ENCODE measurements at regions not wholly inside any gene's neighbourhood (a gene's known extent, or its start where the extent isn't known, plus 50 kb on each side); places are given as distances from the start of the nearest gene placed in this dataset.
A peak's percentile ranks its signal among the peaks of the same experiment; 100 is the strongest.
"Not testable (repeated sequence)": the region's sequence is repeated elsewhere in the genome, so short reads cannot be mapped to it uniquely, and the experiment has no call there.

- DNase-seq (ENCODE audit: low read depth in 6 of 9, low spot score in 9 of 9), result no peak
- no peaks in the 10 kb centered on the region for H3K9me3 ChIP-seq (ENCODE audit: control insufficient read depth in 2 of 2, insufficient read depth in 1 of 2, low read length in 1 of 2)
- H3K27me3 ChIP-seq (ENCODE audit: control insufficient read depth in 2 of 2, insufficient read depth in 1 of 2, low read length in 1 of 2), result no peaks in the 10 kb centered on the region
- no peaks in the 10 kb centered on the region for H3K4me1 ChIP-seq (ENCODE audit: control insufficient read depth in 2 of 2, insufficient read depth in 2 of 2, low read length in 2 of 2)
- H3K27ac ChIP-seq (ENCODE audit: low read depth in 1 of 2, low read length in 1 of 2), result no peak overlapping the region
- 94% methylated on average over 4 of the region's 4 CpGs for WGBS
- H3K4me3 ChIP-seq (ENCODE audit: low read length in 2 of 2), result no peak overlapping the region
- H3K36me3 ChIP-seq (ENCODE audit: control insufficient read depth in 2 of 2, insufficient read depth in 2 of 2, low read length in 1 of 2), result no peaks in the 10 kb centered on the region
These were observed 205.4 kb upstream of the PCSK5 start for GRCh38 chr9:75685062-75685461.

GRCh38 chr9:75687359-75687953 lies 203.0 kb upstream of the PCSK5 start:
- Histone ChIP-seq H3K36me3 (ENCODE audit: control insufficient read depth in 2 of 2, insufficient read depth in 2 of 2, low read length in 1 of 2) (no peaks in the 10 kb centered on the region), H3K4me3 (ENCODE audit: low read length in 2 of 2) (no peak overlapping the region), H3K27me3 (ENCODE audit: control insufficient read depth in 2 of 2, insufficient read depth in 1 of 2, low read length in 1 of 2) (no peaks in the 10 kb centered on the region), H3K27ac (ENCODE audit: low read depth in 1 of 2, low read length in 1 of 2) (no peak overlapping the region), H3K9me3 (ENCODE audit: control insufficient read depth in 2 of 2, insufficient read depth in 1 of 2, low read length in 1 of 2) (no peaks in the 10 kb centered on the region), H3K4me1 (ENCODE audit: control insufficient read depth in 2 of 2, insufficient read depth in 2 of 2, low read length in 2 of 2) (no peaks in the 10 kb centered on the region)
- no peak for DNase-seq (ENCODE audit: low read depth in 6 of 9, low spot score in 9 of 9)
- 75% methylated on average over 2 of the region's 2 CpGs for WGBS

- H3K36me3 ChIP-seq (ENCODE audit: control insufficient read depth in 2 of 2, insufficient read depth in 2 of 2, low read length in 1 of 2); H3K4me3 ChIP-seq (ENCODE audit: low read length in 2 of 2); DNase-seq (ENCODE audit: low read depth in 6 of 9, low spot score in 9 of 9); H3K4me1 ChIP-seq (ENCODE audit: control insufficient read depth in 2 of 2, insufficient read depth in 2 of 2, low read length in 2 of 2); H3K9me3 ChIP-seq (ENCODE audit: control insufficient read depth in 2 of 2, insufficient read depth in 1 of 2, low read length in 1 of 2); H3K27me3 ChIP-seq (ENCODE audit: control insufficient read depth in 2 of 2, insufficient read depth in 1 of 2, low read length in 1 of 2); H3K27ac ChIP-seq (ENCODE audit: low read depth in 1 of 2, low read length in 1 of 2): not testable (repeated sequence)
These were observed 199.9 kb upstream of the PCSK5 start for GRCh38 chr9:75690551-75690950.

DNA sequence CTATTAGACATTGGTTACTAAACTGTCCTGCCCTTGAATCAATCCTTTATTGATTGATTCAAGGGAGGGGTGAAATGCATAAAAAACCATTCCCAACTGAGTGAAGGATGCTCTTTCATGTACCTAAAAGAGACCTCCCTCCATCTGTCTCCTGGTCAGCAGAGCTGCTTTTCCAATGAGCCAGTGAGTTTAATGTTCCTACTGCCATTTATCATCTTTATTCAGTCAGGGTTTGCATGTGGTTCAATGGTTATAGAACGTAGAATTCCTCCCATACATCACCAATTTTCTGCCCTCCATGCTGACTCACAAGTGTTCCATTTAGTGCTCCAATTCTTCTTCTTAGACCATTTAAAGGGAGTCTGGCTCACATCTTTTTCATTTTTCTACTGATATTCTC lies 199.1 kb upstream of the PCSK5 start:
- H3K36me3 ChIP-seq (ENCODE audit: control insufficient read depth in 2 of 2, insufficient read depth in 2 of 2, low read length in 1 of 2), result no peaks in the 10 kb centered on the region
- no peak overlapping the region for H3K27ac ChIP-seq (ENCODE audit: low read depth in 1 of 2, low read length in 1 of 2)
- 90% methylated on average over 1 of the region's 1 CpG for WGBS
- DNase-seq (ENCODE audit: low read depth in 6 of 9, low spot score in 9 of 9), result no peak
- H3K27me3 ChIP-seq (ENCODE audit: control insufficient read depth in 2 of 2, insufficient read depth in 1 of 2, low read length in 1 of 2), result no peaks in the 10 kb centered on the region
- no peaks in the 10 kb centered on the region for H3K4me1 ChIP-seq (ENCODE audit: control insufficient read depth in 2 of 2, insufficient read depth in 2 of 2, low read length in 2 of 2)
- H3K4me3 ChIP-seq (ENCODE audit: low read length in 2 of 2), result no peak overlapping the region
- no peaks in the 10 kb centered on the region for H3K9me3 ChIP-seq (ENCODE audit: control insufficient read depth in 2 of 2, insufficient read depth in 1 of 2, low read length in 1 of 2)

DNA sequence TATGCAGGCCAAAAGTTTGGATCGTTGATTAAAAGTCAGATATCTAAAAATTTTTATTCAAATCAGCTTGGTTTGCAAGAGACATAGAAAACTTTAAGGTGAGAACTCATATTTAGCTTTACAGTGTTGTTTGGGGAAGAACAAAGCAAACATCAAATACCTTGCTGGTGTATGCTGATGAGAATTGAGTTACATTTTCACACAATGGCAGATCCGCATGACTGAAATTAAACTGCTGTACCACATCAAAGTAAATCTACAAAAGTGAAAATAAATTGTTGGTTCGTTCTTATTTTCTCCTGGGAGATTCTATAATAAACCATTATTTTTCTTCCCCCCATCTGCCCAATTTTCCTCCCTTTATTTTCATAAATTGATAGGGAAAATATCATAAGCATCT lies 198.2 kb upstream of the PCSK5 start:
- Histone ChIP-seq H3K4me3 (ENCODE audit: low read length in 2 of 2) (no peak overlapping the region), H3K9me3 (ENCODE audit: control insufficient read depth in 2 of 2, insufficient read depth in 1 of 2, low read length in 1 of 2) (no peaks in the 10 kb centered on the region), H3K4me1 (ENCODE audit: control insufficient read depth in 2 of 2, insufficient read depth in 2 of 2, low read length in 2 of 2) (no peaks in the 10 kb centered on the region), H3K36me3 (ENCODE audit: control insufficient read depth in 2 of 2, insufficient read depth in 2 of 2, low read length in 1 of 2) (no peaks in the 10 kb centered on the region), H3K27me3 (ENCODE audit: control insufficient read depth in 2 of 2, insufficient read depth in 1 of 2, low read length in 1 of 2) (no peaks in the 10 kb centered on the region), H3K27ac (ENCODE audit: low read depth in 1 of 2, low read length in 1 of 2) (no peak overlapping the region)
- 36% methylated on average over 3 of the region's 3 CpGs for WGBS
- DNase-seq (ENCODE audit: low read depth in 6 of 9, low spot score in 9 of 9), result peak in 3 of 9 donors; percentile 2 to 27 (median 3)

GRCh38 chr9:75695921-75696320 lies 194.6 kb upstream of the PCSK5 start:
- Histone ChIP-seq H3K9me3 (ENCODE audit: control insufficient read depth in 2 of 2, insufficient read depth in 1 of 2, low read length in 1 of 2) (no peaks in the 10 kb centered on the region), H3K36me3 (ENCODE audit: control insufficient read depth in 2 of 2, insufficient read depth in 2 of 2, low read length in 1 of 2) (no peaks in the 10 kb centered on the region), H3K27ac (ENCODE audit: low read depth in 1 of 2, low read length in 1 of 2) (no peak overlapping the region), H3K27me3 (ENCODE audit: control insufficient read depth in 2 of 2, insufficient read depth in 1 of 2, low read length in 1 of 2) (no peaks in the 10 kb centered on the region), H3K4me3 (ENCODE audit: low read length in 2 of 2) (no peak overlapping the region), H3K4me1 (ENCODE audit: control insufficient read depth in 2 of 2, insufficient read depth in 2 of 2, low read length in 2 of 2) (no peaks in the 10 kb centered on the region)
- no peak for DNase-seq (ENCODE audit: low read depth in 6 of 9, low spot score in 9 of 9)
- WGBS, result 0% methylated on average over 1 of the region's 1 CpG

DNA sequence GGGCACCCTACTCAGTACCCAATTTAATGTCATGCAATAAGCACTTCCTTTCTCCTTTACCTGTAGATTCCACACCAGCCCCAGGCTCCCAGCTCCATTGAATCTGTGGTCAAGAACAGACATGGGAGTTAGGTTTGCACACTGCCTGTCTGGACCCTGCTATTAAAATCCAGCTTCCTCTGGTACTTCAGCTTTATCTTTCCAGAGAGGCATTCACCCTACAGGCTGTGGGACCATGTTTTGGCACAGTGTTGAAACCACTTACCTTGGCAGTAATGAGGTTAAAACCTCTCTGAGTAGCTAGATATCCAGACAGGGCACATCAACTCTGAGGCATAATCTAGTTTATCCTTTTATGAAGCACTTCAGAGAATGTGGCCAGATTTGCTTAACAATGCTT lies 191.5 kb upstream of the PCSK5 start:
- H3K4me3 ChIP-seq (ENCODE audit: low read length in 2 of 2), result no peak overlapping the region
- H3K9me3 ChIP-seq (ENCODE audit: control insufficient read depth in 2 of 2, insufficient read depth in 1 of 2, low read length in 1 of 2), result no peaks in the 10 kb centered on the region
- H3K27me3 ChIP-seq (ENCODE audit: control insufficient read depth in 2 of 2, insufficient read depth in 1 of 2, low read length in 1 of 2), result no peaks in the 10 kb centered on the region
- H3K4me1 ChIP-seq (ENCODE audit: control insufficient read depth in 2 of 2, insufficient read depth in 2 of 2, low read length in 2 of 2), result no peaks in the 10 kb centered on the region
- H3K36me3 ChIP-seq (ENCODE audit: control insufficient read depth in 2 of 2, insufficient read depth in 2 of 2, low read length in 1 of 2), result no peaks in the 10 kb centered on the region
- no peak for DNase-seq (ENCODE audit: low read depth in 6 of 9, low spot score in 9 of 9)
- H3K27ac ChIP-seq (ENCODE audit: low read depth in 1 of 2, low read length in 1 of 2), result no peak overlapping the region

DNA sequence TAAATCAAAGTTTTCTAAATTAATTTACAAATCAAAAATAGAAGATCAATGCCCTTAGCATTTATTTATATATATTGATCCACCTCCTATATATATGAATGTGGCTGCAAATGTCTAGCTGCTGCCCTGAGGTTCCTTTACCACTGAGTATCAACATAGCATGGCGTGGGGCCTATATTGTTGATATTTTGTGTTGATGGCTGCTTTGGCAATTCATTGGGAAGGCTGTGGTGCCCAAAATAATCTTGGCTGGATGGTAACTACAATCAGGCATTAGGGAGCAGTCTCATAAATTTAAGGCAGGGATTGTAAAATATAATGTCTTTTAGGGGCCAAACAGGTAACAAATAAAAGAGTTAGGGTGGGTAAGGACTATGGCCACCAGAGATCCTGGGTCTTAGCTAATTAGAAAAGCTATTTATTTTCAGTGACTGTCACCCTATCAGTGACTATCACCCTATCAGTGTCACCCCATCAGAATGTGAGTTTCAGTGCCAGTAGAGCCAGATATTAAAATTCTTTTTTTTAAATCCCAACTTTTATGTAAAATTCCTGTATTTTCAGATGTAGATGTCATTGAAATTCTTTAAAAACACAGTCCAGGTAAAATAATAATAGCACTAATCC lies 190.7 kb upstream of the PCSK5 start:
- no peak for DNase-seq (ENCODE audit: low read depth in 6 of 9, low spot score in 9 of 9)
- Histone ChIP-seq H3K4me3 (ENCODE audit: low read length in 2 of 2) (no peak overlapping the region), H3K9me3 (ENCODE audit: control insufficient read depth in 2 of 2, insufficient read depth in 1 of 2, low read length in 1 of 2) (no peaks in the 10 kb centered on the region), H3K36me3 (ENCODE audit: control insufficient read depth in 2 of 2, insufficient read depth in 2 of 2, low read length in 1 of 2) (no peaks in the 10 kb centered on the region), H3K4me1 (ENCODE audit: control insufficient read depth in 2 of 2, insufficient read depth in 2 of 2, low read length in 2 of 2) (no peaks in the 10 kb centered on the region), H3K27ac (ENCODE audit: low read depth in 1 of 2, low read length in 1 of 2) (no peak overlapping the region), H3K27me3 (ENCODE audit: control insufficient read depth in 2 of 2, insufficient read depth in 1 of 2, low read length in 1 of 2) (no peaks in the 10 kb centered on the region)
- WGBS, result 93% methylated on average over 1 of the region's 1 CpG

DNA sequence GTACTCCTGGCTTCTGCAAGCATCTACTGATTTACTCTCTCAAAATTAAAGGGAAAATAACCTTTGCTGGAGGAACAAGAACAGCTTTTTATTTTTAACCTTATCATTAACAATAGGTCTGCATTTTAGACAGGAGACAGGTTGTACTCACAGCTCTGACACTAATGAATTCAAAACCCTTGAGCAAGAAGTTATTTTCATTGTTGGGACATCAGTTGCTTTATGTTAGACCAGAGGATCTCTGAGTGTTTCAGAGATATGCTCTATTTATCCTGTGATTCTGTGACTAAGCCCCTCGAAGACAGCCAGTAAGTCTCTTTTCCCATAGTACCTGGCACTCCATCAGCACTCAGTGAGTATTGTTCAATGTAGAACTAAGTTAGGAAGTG lies 190.2 kb upstream of the PCSK5 start:
- Histone ChIP-seq H3K27ac (ENCODE audit: low read depth in 1 of 2, low read length in 1 of 2) (no peak overlapping the region), H3K4me1 (ENCODE audit: control insufficient read depth in 2 of 2, insufficient read depth in 2 of 2, low read length in 2 of 2) (no peaks in the 10 kb centered on the region), H3K9me3 (ENCODE audit: control insufficient read depth in 2 of 2, insufficient read depth in 1 of 2, low read length in 1 of 2) (no peaks in the 10 kb centered on the region), H3K4me3 (ENCODE audit: low read length in 2 of 2) (no peak overlapping the region), H3K36me3 (ENCODE audit: control insufficient read depth in 2 of 2, insufficient read depth in 2 of 2, low read length in 1 of 2) (no peaks in the 10 kb centered on the region), H3K27me3 (ENCODE audit: control insufficient read depth in 2 of 2, insufficient read depth in 1 of 2, low read length in 1 of 2) (no peaks in the 10 kb centered on the region)
- DNase-seq (ENCODE audit: low read depth in 6 of 9, low spot score in 9 of 9), result no peak
- WGBS, result 93% methylated on average over 1 of the region's 1 CpG
